Mammary epithelial cell (primary cell): ENCODE measurements at regions not wholly inside any gene's neighbourhood (a gene's known extent, or its start where the extent isn't known, plus 50 kb on each side); places are given as distances from the start of the nearest gene placed in this dataset.

Experiments used
- EZH2 ChIP-seq: IDR thresholded peaks from 2 replicates; pipeline ENCODE4 v1.6.1; 2012; ENCODE audit warnings: low read length, inconsistent platforms, borderline replicate concordance
- TF ChIP-seq, protein P1 (sequence below), 2 donors: IDR thresholded peaks in 1 of 2; conservative IDR thresholded peaks in 1 of 2; 2 replicates each; pipeline ENCODE4 v1.5.1; 2011 to 2012; ENCODE audit warnings: inconsistent platforms in 2 of 2, low read length in 2 of 2, mild to moderate bottlenecking in 2 of 2, control low read depth in 1 of 2, low read depth in 1 of 2; ENCODE audit not compliant: insufficient read depth in 1 of 2; ENCODE audit errors: extremely low read depth in 1 of 2

DNA sequence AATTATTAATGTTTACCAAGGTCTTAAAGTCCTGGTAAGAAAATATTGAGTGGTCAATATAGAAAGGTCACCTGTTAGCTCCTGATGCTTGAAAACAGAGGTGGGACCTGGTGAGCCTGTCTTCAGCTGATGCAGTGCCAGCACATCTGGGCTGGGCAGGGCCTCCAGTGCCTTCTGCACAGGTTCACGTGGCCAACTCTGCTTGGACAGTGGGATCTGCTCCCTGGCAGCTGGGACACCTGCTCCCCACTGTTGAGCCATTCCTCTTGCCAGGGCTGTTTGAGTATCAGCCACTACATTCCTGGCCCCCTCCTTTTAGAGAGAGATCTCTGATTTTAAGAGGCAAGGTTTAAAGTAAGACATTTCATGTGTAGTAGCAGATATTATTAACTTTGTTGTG lies 135.0 kb downstream of the TM9SF2 start:
- TF ChIP-seq EZH2, result no peak
- TF ChIP-seq, protein P1, sequence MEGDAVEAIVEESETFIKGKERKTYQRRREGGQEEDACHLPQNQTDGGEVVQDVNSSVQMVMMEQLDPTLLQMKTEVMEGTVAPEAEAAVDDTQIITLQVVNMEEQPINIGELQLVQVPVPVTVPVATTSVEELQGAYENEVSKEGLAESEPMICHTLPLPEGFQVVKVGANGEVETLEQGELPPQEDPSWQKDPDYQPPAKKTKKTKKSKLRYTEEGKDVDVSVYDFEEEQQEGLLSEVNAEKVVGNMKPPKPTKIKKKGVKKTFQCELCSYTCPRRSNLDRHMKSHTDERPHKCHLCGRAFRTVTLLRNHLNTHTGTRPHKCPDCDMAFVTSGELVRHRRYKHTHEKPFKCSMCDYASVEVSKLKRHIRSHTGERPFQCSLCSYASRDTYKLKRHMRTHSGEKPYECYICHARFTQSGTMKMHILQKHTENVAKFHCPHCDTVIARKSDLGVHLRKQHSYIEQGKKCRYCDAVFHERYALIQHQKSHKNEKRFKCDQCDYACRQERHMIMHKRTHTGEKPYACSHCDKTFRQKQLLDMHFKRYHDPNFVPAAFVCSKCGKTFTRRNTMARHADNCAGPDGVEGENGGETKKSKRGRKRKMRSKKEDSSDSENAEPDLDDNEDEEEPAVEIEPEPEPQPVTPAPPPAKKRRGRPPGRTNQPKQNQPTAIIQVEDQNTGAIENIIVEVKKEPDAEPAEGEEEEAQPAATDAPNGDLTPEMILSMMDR (conservative IDR thresholded peaks at IDR 0.05 in 1 of 2, IDR thresholded peaks at IDR 0.05 in 1 of 2; ENCODE audit: extremely low read depth in 1 of 2, insufficient read depth in 1 of 2, low read depth in 1 of 2, low read length in 2 of 2), result no peak
